NCI-H1436 (cell line): ENCODE measurements at regions not wholly inside any gene's neighbourhood (a gene's known extent, or its start where the extent isn't known, plus 50 kb on each side); places are given as distances from the start of the nearest gene placed in this dataset.
A peak's percentile ranks its signal among the peaks of the same experiment; 100 is the strongest.

Source experiments
- DNase-seq: peaks from one replicate; lab custom pipeline; 2025; lab: John Stamatoyannopoulos, UW

GRCh38 chr12:124517260-124518050, 50.0 kb downstream of the NCOR2 start:
- DNase-seq, result peak; percentile 84

- no peak for DNase-seq
Observed at GRCh38 chr12:124516850-124517249, 50.6 kb downstream of the NCOR2 start.

- DNase-seq, result no peak
Observed at GRCh38 chr12:124515981-124516380, 51.4 kb downstream of the NCOR2 start.

GRCh38 chr12:124514996-124515932, 52.1 kb downstream of the NCOR2 start:
- DNase-seq, result no peak

GRCh38 chr12:124514145-124514995, 53.0 kb downstream of the NCOR2 start:
- no peak for DNase-seq

- no peak for DNase-seq
Observed at GRCh38 chr12:124513297-124513867, 54.0 kb downstream of the NCOR2 start.

- peak; percentile 19 for DNase-seq
Observed at GRCh38 chr12:124512667-124513296, 54.6 kb downstream of the NCOR2 start.

GRCh38 chr12:124511259-124511985, 56.0 kb downstream of the NCOR2 start:
- DNase-seq, result no peak

- no peak for DNase-seq
Observed at GRCh38 chr12:124510301-124510970, 57.0 kb downstream of the NCOR2 start.

- DNase-seq, result no peak
Observed at GRCh38 chr12:124509676-124510300, 57.6 kb downstream of the NCOR2 start.

- DNase-seq, result no peak
Observed at GRCh38 chr12:124509300-124509675, 58.1 kb downstream of the NCOR2 start.

GRCh38 chr12:124508381-124509079, 58.9 kb downstream of the NCOR2 start:
- no peak for DNase-seq

GRCh38 chr12:124507188-124508109, 60.0 kb downstream of the NCOR2 start:
- no peak for DNase-seq

GRCh38 chr12:124506832-124507153, 60.6 kb downstream of the NCOR2 start:
- DNase-seq, result no peak

- no peak for DNase-seq
Observed at GRCh38 chr12:124506145-124506831, 61.1 kb downstream of the NCOR2 start.

GRCh38 chr12:124505001-124505818, 62.2 kb downstream of the NCOR2 start:
- DNase-seq, result no peak
